MM.1S (cell line): ENCODE measurements at regions not wholly inside any gene's neighbourhood (a gene's known extent, or its start where the extent isn't known, plus 50 kb on each side); places are given as distances from the start of the nearest gene placed in this dataset.

Experiments used
- DNase-seq: peaks from one replicate; pipeline ENCODE4 v3.0.0-alpha.2; 2015
- H2AFZ ChIP-seq: fragments of 300-600 bp; sonication (generic); 2 replicates; pipeline ENCODE4 v1.6.0; 2016; ENCODE audit warnings: antibody characterized with exemption, low read length
- H3F3A ChIP-seq: fragments of 300-600 bp; sonication (generic); 2 replicates; pipeline ENCODE4 v1.6.1; 2016; ENCODE audit warnings: mild to moderate bottlenecking, antibody characterized with exemption, low read length, moderate library complexity, mixed read lengths; ENCODE audit not compliant: insufficient read depth
- H3K27ac ChIP-seq: fragments of 300-600 bp; sonication (generic); 2 replicates; pipeline ENCODE4 v1.5.1; 2016; ENCODE audit warnings: mild to moderate bottlenecking, low read length
- H3K27me3 ChIP-seq: fragments of 300-600 bp; sonication (generic); replicated peaks from 2 replicates; pipeline ENCODE4 v1.6.0; 2016; ENCODE audit warnings: low read length; ENCODE audit not compliant: insufficient read depth
- H3K36me3 ChIP-seq: fragments of 300-600 bp; sonication (generic); replicated peaks from 2 replicates; pipeline ENCODE4 v1.6.1; 2016; ENCODE audit warnings: mild to moderate bottlenecking, low read length, mixed read lengths; ENCODE audit not compliant: insufficient read depth
- H3K4me1 ChIP-seq: fragments of 300-600 bp; sonication (generic); 2 replicates; pipeline ENCODE4 v1.6.1; 2016; ENCODE audit warnings: low read length, mixed read lengths
- H3K4me2 ChIP-seq: fragments of 300-600 bp; sonication (generic); 2 replicates; pipeline ENCODE4 v1.6.0; 2016; ENCODE audit warnings: low read depth, low read length
- H3K4me3 ChIP-seq: fragments of 300-600 bp; sonication (generic); 2 replicates; pipeline ENCODE4 v1.5.1; 2016; ENCODE audit warnings: low read length, mixed read lengths
- H3K79me2 ChIP-seq: fragments of 300-600 bp; sonication (generic); 2 replicates; pipeline ENCODE4 v1.6.1; 2016; ENCODE audit warnings: mixed run types, low read length, mixed read lengths
- H3K9ac ChIP-seq: fragments of 300-600 bp; sonication (generic); 2 replicates; pipeline ENCODE4 v1.6.1; 2016; ENCODE audit warnings: low read length, mixed read lengths
- H3K9me2 ChIP-seq: fragments of 300-600 bp; sonication (generic); replicated peaks from 2 replicates; pipeline ENCODE4 v1.6.1; 2016; ENCODE audit warnings: mild to moderate bottlenecking, low read length, mixed read lengths; ENCODE audit not compliant: insufficient read depth
- H3K9me3 ChIP-seq: fragments of 300-600 bp; sonication (generic); replicated peaks from 2 replicates; pipeline ENCODE4 v1.6.1; 2016; ENCODE audit warnings: mild to moderate bottlenecking, low read length, mixed read lengths; ENCODE audit not compliant: insufficient read depth
- H4K20me1 ChIP-seq: fragments of 300-600 bp; sonication (generic); 2 replicates; pipeline ENCODE4 v1.6.1; 2016; ENCODE audit warnings: mild to moderate bottlenecking, low read length, moderate library complexity, mixed read lengths; ENCODE audit not compliant: insufficient read depth
- EZH2 ChIP-seq: fragments of 300-600 bp; sonication (generic); optimal IDR thresholded peaks from 2 replicates; pipeline ENCODE3; 2017; ENCODE audit warnings: low read depth, mild to moderate bottlenecking, antibody characterized with exemption, low read length, mixed read lengths
- EZH2phosphoT487 ChIP-seq: fragments of 300-600 bp; sonication (generic); IDR thresholded peaks from 2 replicates; pipeline ENCODE4 v1.6.1; 2018; ENCODE audit warnings: antibody characterized with exemption, low read length
- TF ChIP-seq, protein P1 (sequence below): fragments of 300-600 bp; sonication (generic); IDR thresholded peaks from 2 replicates; pipeline ENCODE4 v1.5.1; 2016; ENCODE audit warnings: antibody characterized with exemption, low read length, mixed read lengths

DNA sequence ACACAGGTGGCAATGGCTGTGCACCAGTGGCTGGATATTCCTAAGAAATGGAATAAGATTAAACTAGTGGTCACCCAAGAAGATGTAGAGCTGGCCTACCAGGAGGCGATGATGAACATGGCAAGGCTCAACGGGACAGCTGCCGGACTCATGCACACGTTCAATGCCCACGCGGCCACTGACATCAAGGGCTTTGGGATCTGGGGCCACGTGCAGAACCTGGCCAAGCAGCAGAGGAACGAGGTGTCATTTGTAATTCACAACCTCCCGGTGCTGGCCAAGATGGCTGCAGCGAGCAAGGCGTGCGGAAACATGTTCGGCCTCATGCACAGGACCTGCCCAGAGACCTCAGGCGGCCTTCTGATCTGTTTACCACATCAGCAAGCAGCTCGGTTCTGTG lies 190.8 kb downstream of the FTCDNL1 start:
- TF ChIP-seq EZH2, result no peak
- no peak for TF ChIP-seq EZH2phosphoT487
- TF ChIP-seq, protein P1, sequence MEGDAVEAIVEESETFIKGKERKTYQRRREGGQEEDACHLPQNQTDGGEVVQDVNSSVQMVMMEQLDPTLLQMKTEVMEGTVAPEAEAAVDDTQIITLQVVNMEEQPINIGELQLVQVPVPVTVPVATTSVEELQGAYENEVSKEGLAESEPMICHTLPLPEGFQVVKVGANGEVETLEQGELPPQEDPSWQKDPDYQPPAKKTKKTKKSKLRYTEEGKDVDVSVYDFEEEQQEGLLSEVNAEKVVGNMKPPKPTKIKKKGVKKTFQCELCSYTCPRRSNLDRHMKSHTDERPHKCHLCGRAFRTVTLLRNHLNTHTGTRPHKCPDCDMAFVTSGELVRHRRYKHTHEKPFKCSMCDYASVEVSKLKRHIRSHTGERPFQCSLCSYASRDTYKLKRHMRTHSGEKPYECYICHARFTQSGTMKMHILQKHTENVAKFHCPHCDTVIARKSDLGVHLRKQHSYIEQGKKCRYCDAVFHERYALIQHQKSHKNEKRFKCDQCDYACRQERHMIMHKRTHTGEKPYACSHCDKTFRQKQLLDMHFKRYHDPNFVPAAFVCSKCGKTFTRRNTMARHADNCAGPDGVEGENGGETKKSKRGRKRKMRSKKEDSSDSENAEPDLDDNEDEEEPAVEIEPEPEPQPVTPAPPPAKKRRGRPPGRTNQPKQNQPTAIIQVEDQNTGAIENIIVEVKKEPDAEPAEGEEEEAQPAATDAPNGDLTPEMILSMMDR, result no peak
- DNase-seq, result no peak
- no peak overlapping the region for H3K4me2 ChIP-seq

DNA sequence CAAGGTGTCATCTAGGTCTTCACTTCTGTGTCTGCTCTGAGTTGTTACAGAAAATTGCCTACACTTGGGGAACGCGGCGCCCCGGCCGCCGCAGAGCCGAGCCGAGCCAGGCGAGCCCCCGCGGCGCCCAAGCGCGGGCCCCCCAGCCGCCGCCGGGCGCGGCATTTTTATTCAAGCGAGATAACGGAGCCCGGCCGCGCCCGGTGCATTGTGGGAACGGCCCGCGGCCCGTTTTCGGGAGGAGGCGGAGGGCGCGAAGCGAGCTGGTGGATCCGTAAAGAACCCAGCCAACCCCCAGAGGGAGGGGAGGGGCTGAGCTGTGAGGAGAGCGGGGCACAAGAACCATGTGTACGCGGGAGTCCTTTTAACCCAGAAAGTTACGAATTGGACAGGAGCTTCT lies 191.8 kb downstream of the FTCDNL1 start:
- no peak for DNase-seq
- TF ChIP-seq EZH2 (no peak), EZH2phosphoT487 (no peak)
- TF ChIP-seq, protein P1, result no peak
- Histone ChIP-seq H3K36me3 (no peaks in the 10 kb centered on the region), H3K4me1 (no peaks in the 10 kb centered on the region), H3K27me3 (no peaks in the 10 kb centered on the region), H3K79me2 (no peaks in the 10 kb centered on the region), H3K4me2 (peak overlapping the region; percentile 21; the same call in 1 of the 2 replicates), H3K9me3 (no peaks in the 10 kb centered on the region), H4K20me1 (no peaks in the 10 kb centered on the region), H3K4me3 (no peak overlapping the region), H2AFZ (0 out of 2 replicates have a peak overlapping the region, but pooled peaks have one; percentile 41), H3K9me2 (no peaks in the 10 kb centered on the region), H3K9ac (no peak overlapping the region), H3F3A (no peaks in the 10 kb centered on the region), H3K27ac (no peak overlapping the region)

More for the DNA sequence above, 190.8 kb downstream of the FTCDNL1 start:
- H4K20me1 ChIP-seq, result no peaks in the 10 kb centered on the region
- H3K27ac ChIP-seq, result no peak overlapping the region
- H3K9ac ChIP-seq, result no peak overlapping the region
- H3K4me1 ChIP-seq, result no peaks in the 10 kb centered on the region
- H3K4me3 ChIP-seq, result no peak overlapping the region
- no peaks in the 10 kb centered on the region for H3K36me3 ChIP-seq
- no peaks in the 10 kb centered on the region for H3K9me2 ChIP-seq
- no peaks in the 10 kb centered on the region for H3K27me3 ChIP-seq
- no peaks in the 10 kb centered on the region for H3K79me2 ChIP-seq
- no peak overlapping the region for H2AFZ ChIP-seq
- no peaks in the 10 kb centered on the region for H3K9me3 ChIP-seq
- H3F3A ChIP-seq, result no peaks in the 10 kb centered on the region

DNA sequence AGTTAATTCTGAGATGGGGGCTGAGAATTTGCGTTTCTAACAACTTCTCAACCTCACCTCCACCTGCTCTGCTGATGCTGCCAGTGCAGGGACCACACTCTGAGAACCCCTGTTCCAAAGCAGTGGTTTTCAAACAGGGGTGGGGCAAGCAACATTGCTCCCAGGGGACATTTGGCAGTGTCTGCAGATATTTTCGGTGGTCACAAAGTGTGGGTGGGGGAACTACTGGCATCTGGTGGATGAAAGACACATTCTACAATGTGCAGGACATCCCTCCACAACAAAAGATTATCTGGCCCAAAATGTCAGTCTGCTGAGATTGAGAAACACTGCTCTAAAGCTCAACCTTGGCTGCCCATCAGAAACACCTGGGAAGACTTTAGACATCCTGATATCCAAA lies 188.7 kb upstream of the SATB2 start:
- Histone ChIP-seq H3K27ac (no peak overlapping the region), H3K9ac (no peak overlapping the region), H3F3A (no peaks in the 10 kb centered on the region), H2AFZ (no peak overlapping the region), H3K9me3 (no peaks in the 10 kb centered on the region), H3K4me2 (no peak overlapping the region), H3K4me1 (no peaks in the 10 kb centered on the region), H3K9me2 (no peaks in the 10 kb centered on the region), H3K79me2 (no peaks in the 10 kb centered on the region), H3K36me3 (no peaks in the 10 kb centered on the region), H3K27me3 (no peaks in the 10 kb centered on the region), H3K4me3 (no peak overlapping the region), H4K20me1 (no peaks in the 10 kb centered on the region)
- TF ChIP-seq EZH2phosphoT487, result no peak
- TF ChIP-seq, protein P1, result no peak
- no peak for TF ChIP-seq EZH2
- no peak for DNase-seq
